ENCODE measurements at regions not wholly inside any gene's neighbourhood (a gene's known extent, or its start where the extent isn't known, plus 50 kb on each side); places are given as distances from the start of the nearest gene placed in this dataset.

DNA sequence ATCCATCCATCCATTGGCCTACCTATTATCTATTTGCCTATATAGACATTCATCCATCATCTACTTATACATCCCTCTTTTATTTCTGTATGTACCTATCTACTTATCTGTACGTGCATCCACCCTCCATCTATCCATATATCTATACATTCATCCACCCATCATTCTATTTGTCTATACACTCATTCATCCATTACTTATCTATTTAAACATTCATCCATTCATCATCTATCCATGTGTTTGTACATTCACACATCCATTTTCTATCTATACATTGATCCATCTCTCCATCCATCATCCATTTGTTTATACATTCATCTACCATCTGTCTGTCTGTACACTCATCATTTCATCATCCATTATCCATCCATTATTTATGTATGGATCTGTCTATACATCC is 365.7 kb upstream of the RBFOX1 start:
- TF ChIP-seq, protein P1, sequence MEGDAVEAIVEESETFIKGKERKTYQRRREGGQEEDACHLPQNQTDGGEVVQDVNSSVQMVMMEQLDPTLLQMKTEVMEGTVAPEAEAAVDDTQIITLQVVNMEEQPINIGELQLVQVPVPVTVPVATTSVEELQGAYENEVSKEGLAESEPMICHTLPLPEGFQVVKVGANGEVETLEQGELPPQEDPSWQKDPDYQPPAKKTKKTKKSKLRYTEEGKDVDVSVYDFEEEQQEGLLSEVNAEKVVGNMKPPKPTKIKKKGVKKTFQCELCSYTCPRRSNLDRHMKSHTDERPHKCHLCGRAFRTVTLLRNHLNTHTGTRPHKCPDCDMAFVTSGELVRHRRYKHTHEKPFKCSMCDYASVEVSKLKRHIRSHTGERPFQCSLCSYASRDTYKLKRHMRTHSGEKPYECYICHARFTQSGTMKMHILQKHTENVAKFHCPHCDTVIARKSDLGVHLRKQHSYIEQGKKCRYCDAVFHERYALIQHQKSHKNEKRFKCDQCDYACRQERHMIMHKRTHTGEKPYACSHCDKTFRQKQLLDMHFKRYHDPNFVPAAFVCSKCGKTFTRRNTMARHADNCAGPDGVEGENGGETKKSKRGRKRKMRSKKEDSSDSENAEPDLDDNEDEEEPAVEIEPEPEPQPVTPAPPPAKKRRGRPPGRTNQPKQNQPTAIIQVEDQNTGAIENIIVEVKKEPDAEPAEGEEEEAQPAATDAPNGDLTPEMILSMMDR (IDR thresholded peaks at IDR 0.05), result no peak
- TF ChIP-seq POLR2AphosphoS5 (IDR thresholded peaks at IDR 0.05; ENCODE audit: insufficient read depth in 1 of 2, low read depth in 1 of 2), result no peak

Data from vagina (tissue), 2 donors.